Pulmonary artery endothelial cell (primary cell): ENCODE measurements at regions not wholly inside any gene's neighbourhood (a gene's known extent, or its start where the extent isn't known, plus 50 kb on each side); places are given as distances from the start of the nearest gene placed in this dataset.
"Not testable (repeated sequence)": the region's sequence is repeated elsewhere in the genome, so short reads cannot be mapped to it uniquely, and the experiment has no call there.

Experiments
- DNase-seq: peaks from one replicate; pipeline ENCODE4 v3.0.0-alpha.2; 2011; ENCODE audit warnings: low read depth, low spot score

- DNase-seq = no peak
Measured at GRCh38 chr16:87045466-87046216, 271.6 kb downstream of the C16orf95 start.

- no peak for DNase-seq
Measured at GRCh38 chr16:87046235-87046634, 271.0 kb downstream of the C16orf95 start.

GRCh38 chr16:87047221-87048037, 269.8 kb downstream of the C16orf95 start:
- no peak for DNase-seq

GRCh38 chr16:87048038-87048729, 269.0 kb downstream of the C16orf95 start:
- DNase-seq = no peak

DNA sequence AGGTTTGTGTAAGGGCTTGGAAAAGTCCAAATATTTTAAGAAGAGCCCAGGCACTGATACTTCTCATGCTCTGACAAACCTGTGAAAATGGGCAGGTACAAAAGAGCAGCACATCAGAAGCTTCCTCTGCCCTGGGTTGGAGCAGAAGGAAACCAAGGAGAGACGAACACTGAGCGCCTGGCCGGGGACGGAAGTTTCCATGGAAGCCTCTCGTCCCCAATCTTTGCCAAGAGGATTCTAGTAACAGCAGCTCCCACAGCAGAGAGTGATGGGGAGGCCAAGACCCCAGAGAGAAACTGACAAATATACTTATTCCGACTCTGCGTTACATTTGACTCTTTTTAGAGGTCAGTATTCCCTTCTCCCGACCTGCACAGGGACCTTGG, 268.5 kb downstream of the C16orf95 start:
- no peak for DNase-seq

- DNase-seq = not testable (repeated sequence)
Measured at GRCh38 chr16:87049216-87049615, 268.0 kb downstream of the C16orf95 start.

DNA sequence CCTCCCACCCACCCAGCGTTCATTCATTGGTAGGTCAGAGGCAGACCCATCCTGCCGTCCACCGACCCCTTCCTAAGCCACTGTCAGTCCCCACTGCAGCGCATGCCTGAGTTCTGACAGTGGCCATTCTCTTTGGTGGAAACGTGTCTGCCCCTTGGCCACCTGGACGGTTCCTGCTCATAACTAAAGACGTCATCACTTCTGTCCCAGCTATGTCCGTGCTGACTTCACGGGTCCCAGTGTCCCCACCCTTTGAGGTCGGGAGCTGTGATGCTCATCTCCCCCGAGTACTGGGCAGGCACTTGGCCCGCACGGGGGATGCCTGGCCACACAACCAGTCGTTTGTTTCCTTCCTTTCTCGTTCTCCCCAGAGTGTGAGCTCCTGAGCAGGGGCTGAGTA, 267.1 kb downstream of the C16orf95 start:
- DNase-seq = no peak

DNA sequence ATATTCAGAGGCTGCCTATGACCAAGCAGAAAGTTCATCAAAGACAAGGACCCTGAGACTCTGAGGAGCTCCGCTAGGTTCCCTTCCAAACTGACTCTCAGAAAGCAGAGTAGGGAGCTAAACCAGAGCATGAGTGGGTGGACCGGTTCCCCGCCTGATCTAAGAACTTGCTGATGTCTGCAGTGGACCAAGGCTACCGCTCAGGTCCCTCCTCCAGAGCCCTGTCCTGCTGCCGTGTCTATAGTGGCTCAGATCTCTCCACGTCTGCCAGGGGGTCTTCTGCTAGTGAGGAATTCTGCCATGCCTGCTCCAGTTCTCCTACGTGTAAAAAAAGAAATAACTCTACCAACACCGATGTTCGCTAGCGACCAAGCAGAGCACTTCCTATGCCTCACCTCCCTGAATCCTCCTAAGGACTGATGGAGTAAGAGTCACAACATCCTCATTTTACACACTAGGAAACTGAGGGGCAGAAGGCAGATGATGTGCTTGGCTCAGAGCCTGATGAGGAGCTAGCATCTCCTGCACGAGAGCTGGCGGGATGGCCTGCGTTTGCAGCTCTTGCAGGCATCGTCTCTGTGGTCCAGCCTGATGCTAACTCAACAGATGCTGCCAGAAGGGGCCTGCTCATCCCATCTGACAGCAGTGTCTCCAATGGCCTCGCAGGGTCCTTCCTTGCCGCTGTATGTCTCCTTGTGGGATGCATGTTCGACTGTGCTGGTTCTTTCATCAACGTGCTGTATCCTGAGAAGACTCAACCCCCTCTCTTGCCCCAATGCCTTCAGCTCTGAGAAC, 265.5 kb downstream of the C16orf95 start:
- no peak for DNase-seq

DNA sequence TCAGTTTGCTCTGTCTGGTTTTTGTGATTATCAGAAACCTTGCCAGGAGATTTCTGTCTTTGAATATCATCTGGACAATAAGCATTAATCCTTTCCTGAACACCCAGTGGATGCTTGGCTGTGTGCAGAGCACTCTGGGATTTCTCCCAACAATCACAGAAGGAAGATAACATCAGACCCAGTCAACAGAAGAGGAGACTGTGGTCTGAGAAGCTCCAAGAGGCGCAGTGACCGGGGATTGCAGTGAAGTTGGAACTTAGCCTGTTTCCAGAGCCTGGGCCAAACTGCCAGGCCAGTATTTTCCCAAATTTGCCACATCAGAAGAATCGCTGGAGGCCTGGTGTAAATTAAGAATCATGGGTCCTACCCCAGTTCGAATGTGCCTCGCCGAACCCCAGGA, 264.7 kb downstream of the C16orf95 start:
- no peak for DNase-seq

DNA sequence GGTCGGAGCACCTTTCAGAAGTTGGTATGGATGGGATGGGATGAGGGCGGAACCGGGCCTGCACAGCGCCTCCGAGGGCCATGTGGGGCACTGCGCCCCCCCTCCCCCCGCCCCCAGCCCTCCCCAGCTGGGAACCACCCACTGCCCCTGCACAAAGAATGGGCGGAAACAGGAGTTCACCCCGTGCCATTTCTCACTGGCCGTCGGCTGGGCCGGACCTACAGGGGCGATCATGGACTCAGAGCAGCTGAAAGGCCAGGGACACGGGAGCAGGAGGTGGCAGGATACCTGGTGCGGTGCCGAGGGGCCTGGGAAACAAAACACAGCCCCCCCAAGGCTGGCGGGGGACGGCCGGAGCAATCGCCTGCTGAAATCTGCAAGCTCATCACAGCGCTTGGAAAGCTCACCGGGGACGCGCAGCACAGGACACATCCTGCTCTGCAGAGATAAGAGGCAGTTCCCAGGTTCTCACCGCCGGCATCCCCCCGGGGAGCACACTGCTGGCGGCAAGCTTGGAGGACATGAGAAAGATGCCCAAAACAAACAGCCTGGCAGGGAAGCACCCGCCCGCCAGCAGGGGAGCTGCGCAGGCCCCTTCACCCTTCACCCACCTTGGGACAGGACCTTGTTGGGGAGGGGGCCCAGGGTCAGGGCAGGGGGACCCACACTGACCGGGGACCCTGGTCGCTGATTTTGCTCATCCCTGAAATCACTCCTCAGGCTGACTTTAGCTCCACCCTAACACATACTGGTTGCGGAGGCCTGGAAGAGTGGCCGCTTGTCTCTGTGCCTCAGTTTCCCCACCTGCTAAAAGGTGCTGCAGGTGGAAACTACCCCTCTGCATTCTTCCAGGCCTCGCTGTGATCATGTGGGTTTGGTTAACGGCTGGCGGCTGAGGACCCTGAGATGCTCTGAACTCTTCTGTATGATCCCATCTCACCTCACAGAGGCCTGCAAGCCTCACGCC, 263.9 kb downstream of the C16orf95 start:
- no peak for DNase-seq

DNA sequence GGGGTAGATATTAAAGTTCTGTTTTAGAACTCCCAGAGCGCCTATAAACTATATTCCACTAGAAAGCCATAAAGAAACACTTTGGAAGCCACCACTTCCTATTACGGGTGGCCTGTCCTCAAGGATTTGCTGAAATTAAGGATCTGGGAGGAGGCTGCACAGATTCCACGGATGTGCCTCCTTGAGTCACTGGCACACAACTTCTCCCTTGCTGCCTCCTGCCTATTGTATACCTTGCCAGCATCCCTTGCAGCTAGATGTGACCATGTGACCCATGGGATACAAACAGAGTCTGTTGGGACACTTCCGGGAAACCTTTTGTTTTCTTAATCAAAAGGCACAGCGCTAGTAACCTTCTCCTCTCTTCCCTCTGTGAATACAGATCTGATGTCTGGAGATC, 263.0 kb downstream of the C16orf95 start:
- no peak for DNase-seq

DNA sequence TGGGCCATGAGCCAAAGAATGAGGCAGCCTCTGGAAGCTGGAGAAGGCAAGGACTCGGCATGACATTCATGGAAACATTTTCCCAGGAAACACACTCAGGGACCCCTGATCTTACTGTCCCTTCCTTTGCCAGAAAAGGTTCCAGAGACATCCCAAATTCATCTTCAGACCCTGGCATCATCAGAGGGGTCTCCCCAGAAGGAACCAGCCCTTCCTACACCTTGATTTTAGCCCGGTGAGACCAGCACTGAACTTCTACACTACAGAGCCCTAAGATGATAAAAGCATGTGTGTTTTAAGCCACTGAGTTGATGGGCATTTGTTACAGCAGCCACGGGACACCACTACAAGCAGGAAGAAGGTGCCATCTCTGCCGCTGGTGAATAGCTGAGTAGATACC, 262.3 kb downstream of the C16orf95 start:
- DNase-seq = no peak

GRCh38 chr16:87056083-87056482, 261.1 kb downstream of the C16orf95 start:
- no peak for DNase-seq

GRCh38 chr16:87056551-87056950, 260.6 kb downstream of the C16orf95 start:
- DNase-seq = no peak

GRCh38 chr16:87057211-87057881, 259.8 kb downstream of the C16orf95 start:
- no peak for DNase-seq

DNA sequence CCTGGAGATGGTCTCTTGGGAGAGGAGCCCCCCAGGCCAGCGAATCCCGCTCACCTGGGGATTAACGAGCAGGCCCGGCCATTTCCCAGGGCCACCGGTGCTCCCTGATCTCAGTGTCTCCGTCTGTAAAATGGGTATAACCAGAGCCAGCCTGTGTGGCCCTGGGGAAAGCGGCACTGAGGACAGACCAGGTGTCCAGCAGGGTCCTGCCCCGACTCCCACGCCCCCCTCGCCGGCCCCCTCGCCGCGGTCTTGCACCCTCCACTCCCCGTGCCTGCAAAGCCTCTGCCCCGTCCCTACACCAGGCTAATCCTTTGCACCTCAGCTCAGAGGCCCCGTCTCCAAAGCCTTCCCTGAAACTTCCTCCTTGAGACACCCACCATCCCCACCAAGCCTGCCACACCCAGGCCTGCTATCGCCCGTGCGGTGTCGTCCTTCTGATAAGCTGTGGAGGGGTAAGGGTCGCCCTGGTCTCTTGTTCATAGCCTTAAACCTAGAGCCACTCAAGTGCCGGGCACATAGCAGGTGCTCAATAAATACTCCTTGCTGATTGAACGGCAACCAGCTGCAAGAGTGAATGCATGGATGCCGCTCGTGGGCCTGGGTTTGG, 259.1 kb downstream of the C16orf95 start:
- DNase-seq = no peak

DNA sequence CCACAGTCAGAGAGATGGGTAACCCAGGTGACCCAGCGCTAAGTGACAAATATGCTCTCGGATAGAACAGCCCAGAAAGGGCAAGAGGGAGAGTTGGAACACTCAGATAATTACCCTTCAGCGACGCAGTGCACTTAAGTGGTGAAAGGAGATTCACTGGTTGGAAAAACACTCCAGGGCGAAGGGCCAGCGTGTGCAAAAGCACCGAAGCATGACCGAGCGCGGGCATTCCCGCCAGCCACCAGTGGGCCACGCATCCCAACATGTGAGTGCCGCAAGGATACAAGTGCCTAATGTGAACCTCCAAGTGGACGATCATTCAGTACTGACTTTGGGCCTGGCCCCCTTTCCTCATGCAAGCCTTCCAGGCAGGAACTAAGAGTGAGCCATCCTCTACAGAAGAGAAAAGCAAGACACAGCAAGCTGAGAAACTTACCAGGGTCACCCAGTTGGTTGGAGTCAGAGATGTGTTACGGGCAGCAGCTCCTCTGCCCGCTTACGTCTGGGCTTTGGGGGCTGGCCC, 258.4 kb downstream of the C16orf95 start:
- no peak for DNase-seq

GRCh38 chr16:87060034-87060986, 256.9 kb downstream of the C16orf95 start:
- no peak for DNase-seq
